ENCODE measurements at regions not wholly inside any gene's neighbourhood (a gene's known extent, or its start where the extent isn't known, plus 50 kb on each side); places are given as distances from the start of the nearest gene placed in this dataset.

DNA sequence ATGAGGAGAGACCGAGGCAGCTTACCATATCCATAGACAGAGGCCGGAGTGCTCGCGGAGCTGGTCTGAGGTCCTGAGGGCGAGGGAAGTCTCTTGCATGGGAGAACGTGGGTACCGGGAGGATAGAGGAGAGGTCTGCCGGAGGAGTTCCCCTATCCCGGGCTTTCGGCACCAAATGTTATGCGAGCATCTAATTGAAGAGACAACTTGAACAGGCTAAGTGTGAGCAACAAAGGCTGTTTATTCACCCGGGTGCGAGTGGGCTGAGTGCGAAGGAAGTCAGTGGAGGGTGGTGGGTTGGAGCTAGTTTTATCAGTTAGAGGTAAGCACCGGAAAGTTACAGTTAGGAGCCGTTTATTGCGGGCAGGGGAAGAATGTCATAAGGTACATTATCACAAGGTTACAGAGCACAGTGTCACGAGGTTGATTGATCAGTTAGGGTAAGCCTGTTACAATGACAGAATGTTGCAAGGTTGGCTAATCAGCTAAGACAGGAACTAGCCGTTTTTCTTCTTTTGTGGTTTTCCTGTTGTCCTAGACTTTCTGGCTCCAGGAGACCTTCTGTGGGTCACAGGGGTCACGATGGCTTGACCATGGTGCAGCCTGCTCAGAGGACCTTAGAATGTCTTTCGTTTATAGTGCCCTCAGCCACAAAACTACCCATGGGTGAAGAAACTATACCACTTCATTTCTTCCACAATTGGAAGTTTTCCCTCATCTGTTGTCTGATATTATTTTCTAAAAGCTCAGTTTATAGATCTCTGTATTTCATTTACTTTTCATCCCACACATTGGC, 746.0 kb upstream of the ADGRB3 start (continued):
- TF ChIP-seq, protein P1, sequence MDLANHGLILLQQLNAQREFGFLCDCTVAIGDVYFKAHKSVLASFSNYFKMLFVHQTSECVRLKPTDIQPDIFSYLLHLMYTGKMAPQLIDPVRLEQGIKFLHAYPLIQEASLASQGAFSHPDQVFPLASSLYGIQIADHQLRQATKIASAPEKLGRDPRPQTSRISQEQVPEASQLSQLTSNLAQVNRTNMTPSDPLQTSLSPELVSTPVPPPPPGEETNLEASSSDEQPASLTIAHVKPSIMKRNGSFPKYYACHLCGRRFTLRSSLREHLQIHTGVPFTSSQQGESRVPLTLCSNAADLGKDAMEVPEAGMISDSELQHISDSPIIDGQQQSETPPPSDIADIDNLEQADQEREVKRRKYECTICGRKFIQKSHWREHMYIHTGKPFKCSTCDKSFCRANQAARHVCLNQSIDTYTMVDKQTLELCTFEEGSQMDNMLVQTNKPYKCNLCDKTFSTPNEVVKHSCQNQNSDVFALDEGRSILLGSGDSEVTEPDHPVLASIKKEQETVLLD (IDR thresholded peaks at IDR 0.05), result peak; percentile 83; the same call in 1 of the 2 replicates
- no peak for TF ChIP-seq ZNF121 (CRISPR knock-in tag; conservative IDR thresholded peaks at IDR 0.05)
- TF ChIP-seq NRF1 (conservative IDR thresholded peaks at IDR 0.05 in 1 of 2, IDR thresholded peaks at IDR 0.05 in 1 of 2), result peak in 1 of 2 experiments; percentile 19; a peak in 1 of 4 replicates
- TF ChIP-seq KAT2B (IDR thresholded peaks at IDR 0.05; ENCODE audit: low read depth, low read length), result no peak
- TF ChIP-seq ZNF408 (CRISPR knock-in tag; IDR thresholded peaks at IDR 0.05; ENCODE audit: low read depth), result no peak
- TF ChIP-seq NFE2L1 (tag; IDR thresholded peaks at IDR 0.05; ENCODE audit: borderline replicate concordance, low read depth), result peak; percentile 36; the same call in 1 of the 2 replicates
- TF ChIP-seq POLR2AphosphoS2 (IDR thresholded peaks at IDR 0.05; ENCODE audit: low read length), result peak; percentile 70; the same call in 1 of the 2 replicates
- TF ChIP-seq ZNF3 (CRISPR knock-in tag; IDR thresholded peaks at IDR 0.05), result no peak
- peak; percentile 81 for TF ChIP-seq DDX20 (tag; IDR thresholded peaks at IDR 0.05; ENCODE audit: low read depth)
- TF ChIP-seq, protein P2, sequence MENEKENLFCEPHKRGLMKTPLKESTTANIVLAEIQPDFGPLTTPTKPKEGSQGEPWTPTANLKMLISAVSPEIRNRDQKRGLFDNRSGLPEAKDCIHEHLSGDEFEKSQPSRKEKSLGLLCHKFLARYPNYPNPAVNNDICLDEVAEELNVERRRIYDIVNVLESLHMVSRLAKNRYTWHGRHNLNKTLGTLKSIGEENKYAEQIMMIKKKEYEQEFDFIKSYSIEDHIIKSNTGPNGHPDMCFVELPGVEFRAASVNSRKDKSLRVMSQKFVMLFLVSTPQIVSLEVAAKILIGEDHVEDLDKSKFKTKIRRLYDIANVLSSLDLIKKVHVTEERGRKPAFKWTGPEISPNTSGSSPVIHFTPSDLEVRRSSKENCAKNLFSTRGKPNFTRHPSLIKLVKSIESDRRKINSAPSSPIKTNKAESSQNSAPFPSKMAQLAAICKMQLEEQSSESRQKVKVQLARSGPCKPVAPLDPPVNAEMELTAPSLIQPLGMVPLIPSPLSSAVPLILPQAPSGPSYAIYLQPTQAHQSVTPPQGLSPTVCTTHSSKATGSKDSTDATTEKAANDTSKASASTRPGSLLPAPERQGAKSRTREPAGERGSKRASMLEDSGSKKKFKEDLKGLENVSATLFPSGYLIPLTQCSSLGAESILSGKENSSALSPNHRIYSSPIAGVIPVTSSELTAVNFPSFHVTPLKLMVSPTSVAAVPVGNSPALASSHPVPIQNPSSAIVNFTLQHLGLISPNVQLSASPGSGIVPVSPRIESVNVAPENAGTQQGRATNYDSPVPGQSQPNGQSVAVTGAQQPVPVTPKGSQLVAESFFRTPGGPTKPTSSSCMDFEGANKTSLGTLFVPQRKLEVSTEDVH (IDR thresholded peaks at IDR 0.05; ENCODE audit: low read depth, partially characterized antibody), result peak; percentile 81
- TF ChIP-seq, protein P3, sequence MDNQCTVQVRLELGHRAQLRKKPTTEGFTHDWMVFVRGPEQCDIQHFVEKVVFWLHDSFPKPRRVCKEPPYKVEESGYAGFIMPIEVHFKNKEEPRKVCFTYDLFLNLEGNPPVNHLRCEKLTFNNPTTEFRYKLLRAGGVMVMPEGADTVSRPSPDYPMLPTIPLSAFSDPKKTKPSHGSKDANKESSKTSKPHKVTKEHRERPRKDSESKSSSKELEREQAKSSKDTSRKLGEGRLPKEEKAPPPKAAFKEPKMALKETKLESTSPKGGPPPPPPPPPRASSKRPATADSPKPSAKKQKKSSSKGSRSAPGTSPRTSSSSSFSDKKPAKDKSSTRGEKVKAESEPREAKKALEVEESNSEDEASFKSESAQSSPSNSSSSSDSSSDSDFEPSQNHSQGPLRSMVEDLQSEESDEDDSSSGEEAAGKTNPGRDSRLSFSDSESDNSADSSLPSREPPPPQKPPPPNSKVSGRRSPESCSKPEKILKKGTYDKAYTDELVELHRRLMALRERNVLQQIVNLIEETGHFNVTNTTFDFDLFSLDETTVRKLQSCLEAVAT (IDR thresholded peaks at IDR 0.05), result peak; percentile 99 to 100
- TF ChIP-seq RCOR1 (IDR thresholded peaks at IDR 0.05; ENCODE audit: borderline replicate concordance in 1 of 2, low read depth in 2 of 2, low read length in 2 of 2), result peak in 1 of 2 experiments; percentile 42; a peak in 2 of 4 replicates
- TF ChIP-seq ZFPM2 (CRISPR knock-in tag; IDR thresholded peaks at IDR 0.05), result peak; percentile 81; the same call in 1 of the 2 replicates
- TF ChIP-seq, protein P4, sequence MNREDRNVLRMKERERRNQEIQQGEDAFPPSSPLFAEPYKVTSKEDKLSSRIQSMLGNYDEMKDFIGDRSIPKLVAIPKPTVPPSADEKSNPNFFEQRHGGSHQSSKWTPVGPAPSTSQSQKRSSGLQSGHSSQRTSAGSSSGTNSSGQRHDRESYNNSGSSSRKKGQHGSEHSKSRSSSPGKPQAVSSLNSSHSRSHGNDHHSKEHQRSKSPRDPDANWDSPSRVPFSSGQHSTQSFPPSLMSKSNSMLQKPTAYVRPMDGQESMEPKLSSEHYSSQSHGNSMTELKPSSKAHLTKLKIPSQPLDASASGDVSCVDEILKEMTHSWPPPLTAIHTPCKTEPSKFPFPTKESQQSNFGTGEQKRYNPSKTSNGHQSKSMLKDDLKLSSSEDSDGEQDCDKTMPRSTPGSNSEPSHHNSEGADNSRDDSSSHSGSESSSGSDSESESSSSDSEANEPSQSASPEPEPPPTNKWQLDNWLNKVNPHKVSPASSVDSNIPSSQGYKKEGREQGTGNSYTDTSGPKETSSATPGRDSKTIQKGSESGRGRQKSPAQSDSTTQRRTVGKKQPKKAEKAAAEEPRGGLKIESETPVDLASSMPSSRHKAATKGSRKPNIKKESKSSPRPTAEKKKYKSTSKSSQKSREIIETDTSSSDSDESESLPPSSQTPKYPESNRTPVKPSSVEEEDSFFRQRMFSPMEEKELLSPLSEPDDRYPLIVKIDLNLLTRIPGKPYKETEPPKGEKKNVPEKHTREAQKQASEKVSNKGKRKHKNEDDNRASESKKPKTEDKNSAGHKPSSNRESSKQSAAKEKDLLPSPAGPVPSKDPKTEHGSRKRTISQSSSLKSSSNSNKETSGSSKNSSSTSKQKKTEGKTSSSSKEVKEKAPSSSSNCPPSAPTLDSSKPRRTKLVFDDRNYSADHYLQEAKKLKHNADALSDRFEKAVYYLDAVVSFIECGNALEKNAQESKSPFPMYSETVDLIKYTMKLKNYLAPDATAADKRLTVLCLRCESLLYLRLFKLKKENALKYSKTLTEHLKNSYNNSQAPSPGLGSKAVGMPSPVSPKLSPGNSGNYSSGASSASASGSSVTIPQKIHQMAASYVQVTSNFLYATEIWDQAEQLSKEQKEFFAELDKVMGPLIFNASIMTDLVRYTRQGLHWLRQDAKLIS (CRISPR knock-in tag; IDR thresholded peaks at IDR 0.05), result peak; percentile 98
- TF ChIP-seq GABPA (tag; conservative IDR thresholded peaks at IDR 0.05; ENCODE audit: low read depth), result peak; percentile 70
- peak; percentile 81; the same call in 1 of the 2 replicates for TF ChIP-seq KLF16 (IDR thresholded peaks at IDR 0.05)
- TF ChIP-seq JUND (IDR thresholded peaks at IDR 0.05; ENCODE audit: borderline replicate concordance, low read depth, low read length), result peak; percentile 84
- TF ChIP-seq JUND (tag; IDR thresholded peaks at IDR 0.05; ENCODE audit: borderline replicate concordance, low read depth, low read length), result peak; percentile 82; the same call in 2 of the 3 replicates

Measured in K562 (cell line).